SK-N-SH treated with all-trans-retinoic acid at 6 μM for 48 hours (cell line): ENCODE measurements at regions not wholly inside any gene's neighbourhood (a gene's known extent, or its start where the extent isn't known, plus 50 kb on each side); places are given as distances from the start of the nearest gene placed in this dataset.

Experiments used
- ARNTL ChIP-seq: fragments of 450-650 bp; formaldehyde crosslinking; IDR thresholded peaks from 2 replicates; pipeline ENCODE4 v1.5.0; 2020; ENCODE audit warnings: low read depth, mild to moderate bottlenecking, moderate library complexity, borderline replicate concordance
- BACH2 ChIP-seq: fragments of 250-450 bp; sonication (Bioruptor Pico); IDR thresholded peaks from 2 replicates; pipeline ENCODE4 v1.9.0; 2021; ENCODE audit warnings: mild to moderate bottlenecking, borderline replicate concordance
- CREB5 ChIP-seq: fragments of 250-450 bp; sonication (Bioruptor Pico); IDR thresholded peaks from 2 replicates; pipeline ENCODE4 v1.5.1; 2020; ENCODE audit warnings: low read depth, mild to moderate bottlenecking, moderate library complexity
- CSDC2 ChIP-seq: fragments of 250-450 bp; sonication (Bioruptor Pico); IDR thresholded peaks from 2 replicates; pipeline ENCODE4 v1.5.0; 2020; ENCODE audit warnings: mild to moderate bottlenecking, moderate library complexity
- CSRNP3 ChIP-seq: fragments of 250-450 bp; sonication (Bioruptor Pico); IDR thresholded peaks from 2 replicates; pipeline ENCODE4 v1.5.1; 2021; ENCODE audit warnings: mild to moderate bottlenecking, moderate library complexity
- GLIS3 ChIP-seq: fragments of 250-450 bp; sonication (Bioruptor Pico); IDR thresholded peaks from 2 replicates; pipeline ENCODE4 v1.5.0; 2020; ENCODE audit warnings: mild to moderate bottlenecking, moderate library complexity
- PATZ1 ChIP-seq: fragments of 250-450 bp; sonication (Bioruptor Pico); IDR thresholded peaks from 2 replicates; pipeline ENCODE4 v1.8.0; 2020; ENCODE audit warnings: mild to moderate bottlenecking, moderate library complexity, borderline replicate concordance
- RARB ChIP-seq: fragments of 250-450 bp; sonication (Bioruptor Pico); IDR thresholded peaks from 2 replicates; pipeline ENCODE4 v1.8.0; 2021; ENCODE audit warnings: mild to moderate bottlenecking, moderate library complexity
- TCF4 ChIP-seq: fragments of 250-450 bp; sonication (Bioruptor Pico); IDR thresholded peaks from 2 replicates; pipeline ENCODE4 v1.8.0; 2021; ENCODE audit warnings: mild to moderate bottlenecking, moderate library complexity, borderline replicate concordance
- TOX ChIP-seq: fragments of 250-450 bp; sonication (Bioruptor Pico); IDR thresholded peaks from 2 replicates; pipeline ENCODE4 v1.8.0; 2021; ENCODE audit warnings: mild to moderate bottlenecking, moderate library complexity, borderline replicate concordance
- ZC3H10 ChIP-seq: fragments of 250-450 bp; sonication (Bioruptor Pico); IDR thresholded peaks from 2 replicates; pipeline ENCODE4 v1.5.1; 2021; ENCODE audit warnings: mild to moderate bottlenecking, moderate library complexity
- ZFP3 ChIP-seq: fragments of 250-450 bp; sonication (Bioruptor Pico); IDR thresholded peaks from 2 replicates; pipeline ENCODE4 v1.5.0; 2020; ENCODE audit warnings: mild to moderate bottlenecking, moderate library complexity
- ZFP30 ChIP-seq: fragments of 450-650 bp; formaldehyde crosslinking; IDR thresholded peaks from 2 replicates; pipeline ENCODE4 v1.5.0; 2022; ENCODE audit warnings: mild to moderate bottlenecking, moderate library complexity
- ZNF8 ChIP-seq: fragments of 450-650 bp; formaldehyde crosslinking; IDR thresholded peaks from 2 replicates; pipeline ENCODE4 v1.5.0; 2020; ENCODE audit warnings: mild to moderate bottlenecking, moderate library complexity

GRCh38 chr15:31975830-31976229, 54.5 kb upstream of the CHRNA7 start:
- TF ChIP-seq RARB = no peak
- no peak for TF ChIP-seq ZFP3 (CRISPR knock-in tag)
- no peak for TF ChIP-seq TCF4
- no peak for TF ChIP-seq PATZ1 (CRISPR knock-in tag)
- no peak for TF ChIP-seq CREB5
- TF ChIP-seq TOX (CRISPR knock-in tag) = no peak
- TF ChIP-seq ZFP30 (CRISPR knock-in tag) = no peak
- no peak for TF ChIP-seq ZC3H10 (CRISPR knock-in tag)
- no peak for TF ChIP-seq ARNTL (CRISPR knock-in tag)
- no peak for TF ChIP-seq ZNF8 (CRISPR knock-in tag)
- no peak for TF ChIP-seq BACH2 (CRISPR knock-in tag)
- no peak for TF ChIP-seq GLIS3
- no peak for TF ChIP-seq CSRNP3 (CRISPR knock-in tag)
- no peak for TF ChIP-seq CSDC2 (CRISPR knock-in tag)
